Left ventricle myocardium inferior (tissue), 1 donor: ENCODE measurements at regions not wholly inside any gene's neighbourhood (a gene's known extent, or its start where the extent isn't known, plus 50 kb on each side); places are given as distances from the start of the nearest gene placed in this dataset.

Experiments
- DNase-seq: peaks from one replicate; pipeline ENCODE4 v3.0.0-alpha.2; 2020
- H3K27ac ChIP-seq: fragments of 200-600 bp; replicated peaks from 2 replicates; pipeline ENCODE4 v1.8.0; 2021
- H3K27me3 ChIP-seq: fragments of 200-600 bp; 2 replicates; pipeline ENCODE4 v1.8.0; 2021; ENCODE audit warnings: low read depth
- H3K36me3 ChIP-seq: fragments of 200-600 bp; 2 replicates; pipeline ENCODE4 v1.8.0; 2021
- H3K4me1 ChIP-seq: fragments of 200-600 bp; 2 replicates; pipeline ENCODE4 v1.8.0; 2021
- H3K4me3 ChIP-seq: fragments of 200-600 bp; 2 replicates; pipeline ENCODE4 v1.8.0; 2021; ENCODE audit warnings: mild to moderate bottlenecking, moderate library complexity
- H3K9me3 ChIP-seq: fragments of 200-600 bp; replicated peaks from 2 replicates; pipeline ENCODE4 v1.8.0; 2021
- CTCF ChIP-seq: fragments of 200-600 bp; IDR thresholded peaks from 2 replicates; pipeline ENCODE4 v1.8.0; 2021; ENCODE audit warnings: antibody characterized with exemption, mild to moderate bottlenecking, borderline replicate concordance
- intact Hi-C: fragments of 100-400 bp; cut with micrococcal nuclease; formaldehyde crosslinking; loops from one replicate; pipeline ENCODE4 v1.11.0; 2022
- donor health status: DM: no; HTN: yes; CAD: no; lungs with severe emphysema.

- Histone ChIP-seq H3K27ac (no peak overlapping the region), H3K36me3 (no peaks in the 10 kb centered on the region), H3K4me3 (no peak overlapping the region), H3K9me3 (no peaks in the 10 kb centered on the region), H3K27me3 (no peaks in the 10 kb centered on the region), H3K4me1 (peaks cover 3% of the 10 kb centered on the region)
- no peak for TF ChIP-seq CTCF
- intact Hi-C loops, result no loop called here
- no peak for DNase-seq
These were observed 205.7 kb downstream of the SOCS6 start for GRCh38 chr18:70494524-70494923.

GRCh38 chr18:70493461-70493860, 204.6 kb downstream of the SOCS6 start:
- DNase-seq, result no peak
- H3K9me3 ChIP-seq, result no peaks in the 10 kb centered on the region
- peaks cover 6% of the 10 kb centered on the region for H3K27me3 ChIP-seq
- H3K4me1 ChIP-seq, result peaks cover 3% of the 10 kb centered on the region
- TF ChIP-seq CTCF, result no peak
- H3K4me3 ChIP-seq, result no peak overlapping the region
- H3K27ac ChIP-seq, result no peak overlapping the region
- H3K36me3 ChIP-seq, result no peaks in the 10 kb centered on the region
- intact Hi-C loops, result no loop called here

DNA sequence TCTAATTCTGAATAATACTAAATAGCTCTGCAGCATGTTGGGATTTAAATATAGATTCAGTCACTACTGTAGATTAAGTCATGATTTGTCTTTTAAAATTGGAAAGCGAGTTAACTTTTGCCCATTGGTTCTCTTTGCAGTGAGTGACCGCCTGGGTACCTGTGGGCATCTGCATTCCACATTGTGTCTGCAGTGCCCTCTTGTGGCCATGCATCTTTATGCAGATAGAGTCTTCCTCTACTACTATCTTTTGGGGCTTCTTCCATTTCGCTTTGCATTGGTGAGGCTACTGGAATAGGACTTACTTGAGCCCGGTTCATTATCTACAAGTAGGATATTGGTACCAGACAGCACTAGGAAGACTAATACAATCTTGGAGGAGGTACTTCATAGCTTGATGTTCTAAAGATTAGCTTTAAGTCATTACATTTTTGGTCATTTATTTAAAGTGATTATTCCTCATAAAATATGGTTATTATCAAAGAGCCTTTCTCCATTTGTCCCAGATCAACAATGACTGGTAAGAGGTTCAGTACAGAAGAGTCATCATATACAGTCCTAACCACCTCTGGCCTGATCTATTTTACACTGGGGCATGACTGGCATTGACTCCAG, 203.0 kb downstream of the SOCS6 start:
- no peak for DNase-seq
- H3K27me3 ChIP-seq, result peaks cover 14% of the 10 kb centered on the region
- intact Hi-C loops, result no loop called here
- H3K36me3 ChIP-seq, result no peaks in the 10 kb centered on the region
- H3K4me1 ChIP-seq, result peaks cover 3% of the 10 kb centered on the region
- H3K27ac ChIP-seq, result no peak overlapping the region
- H3K4me3 ChIP-seq, result no peak overlapping the region
- no peaks in the 10 kb centered on the region for H3K9me3 ChIP-seq
- peak; percentile 81 for TF ChIP-seq CTCF

DNA sequence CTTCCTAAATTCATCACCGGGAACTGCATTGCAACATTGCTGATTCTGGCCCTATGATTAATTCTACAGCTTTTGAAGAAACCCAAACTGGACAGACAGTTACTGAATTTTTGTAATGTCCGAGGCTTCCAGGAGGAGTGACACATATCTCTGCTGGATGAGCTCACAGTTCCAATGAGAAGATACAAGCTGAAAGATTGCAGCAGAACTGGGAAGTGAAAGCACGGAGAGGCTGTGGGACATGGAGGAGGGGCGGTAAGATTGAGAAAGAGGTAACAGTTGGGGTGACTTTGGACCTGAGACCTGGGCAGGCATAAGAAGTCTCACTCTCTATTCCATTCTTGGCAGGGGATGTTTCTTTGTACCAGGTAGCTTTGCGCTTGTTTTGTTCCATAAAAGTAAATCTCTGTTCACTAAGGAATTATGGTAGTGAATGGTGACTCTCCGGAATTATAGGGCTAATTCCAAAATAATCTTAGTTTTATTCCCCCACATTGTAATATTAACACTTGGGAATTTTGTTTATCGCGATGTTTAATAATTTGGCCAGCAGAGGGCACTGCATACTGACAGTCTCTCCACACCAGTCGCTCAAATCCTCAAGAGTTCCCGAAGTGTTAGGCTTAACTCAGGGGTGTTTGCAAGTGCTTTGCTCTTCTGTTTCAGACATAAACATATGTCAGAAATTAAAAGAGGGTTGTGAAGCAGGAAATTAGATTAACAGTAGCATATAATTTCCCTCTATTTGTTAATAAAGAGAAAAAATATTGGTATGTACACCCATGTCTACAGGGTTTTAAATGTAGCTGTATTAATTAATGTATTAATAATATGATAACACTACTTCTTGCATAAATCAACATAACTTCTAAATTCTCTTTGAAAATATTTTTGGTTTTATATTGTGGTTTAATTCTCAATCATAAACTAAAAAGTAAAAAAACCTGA, 201.4 kb downstream of the SOCS6 start:
- no peak for DNase-seq
- H3K36me3 ChIP-seq, result no peaks in the 10 kb centered on the region
- H3K27ac ChIP-seq, result no peak overlapping the region
- intact Hi-C loops, result no loop called here
- H3K4me1 ChIP-seq, result peaks cover 3% of the 10 kb centered on the region
- peaks cover 18% of the 10 kb centered on the region for H3K27me3 ChIP-seq
- H3K4me3 ChIP-seq, result no peak overlapping the region
- TF ChIP-seq CTCF, result peak; percentile 75
- no peaks in the 10 kb centered on the region for H3K9me3 ChIP-seq

GRCh38 chr18:70489571-70489970, 200.7 kb downstream of the SOCS6 start:
- DNase-seq, result no peak
- H3K36me3 ChIP-seq, result no peaks in the 10 kb centered on the region
- peaks cover 24% of the 10 kb centered on the region for H3K27me3 ChIP-seq
- TF ChIP-seq CTCF, result no peak
- peaks cover 3% of the 10 kb centered on the region for H3K4me1 ChIP-seq
- intact Hi-C loops, result no loop called here
- no peak overlapping the region for H3K4me3 ChIP-seq
- H3K27ac ChIP-seq, result no peak overlapping the region
- no peaks in the 10 kb centered on the region for H3K9me3 ChIP-seq
